Stimulated activated CD4-positive, alpha-beta T cell treated with anti-CD3 and anti-CD28 coated beads, Interleukin-12 subunit alpha, Interleukin-12 subunit beta, amount 100 ng/mL, for 4 hours (primary cell): ENCODE measurements at regions not wholly inside any gene's neighbourhood (a gene's known extent, or its start where the extent isn't known, plus 50 kb on each side); places are given as distances from the start of the nearest gene placed in this dataset.

Experiments
- DNase-seq: peaks from one replicate; pipeline ENCODE4 v3.0.0-alpha.2; 2020

DNA sequence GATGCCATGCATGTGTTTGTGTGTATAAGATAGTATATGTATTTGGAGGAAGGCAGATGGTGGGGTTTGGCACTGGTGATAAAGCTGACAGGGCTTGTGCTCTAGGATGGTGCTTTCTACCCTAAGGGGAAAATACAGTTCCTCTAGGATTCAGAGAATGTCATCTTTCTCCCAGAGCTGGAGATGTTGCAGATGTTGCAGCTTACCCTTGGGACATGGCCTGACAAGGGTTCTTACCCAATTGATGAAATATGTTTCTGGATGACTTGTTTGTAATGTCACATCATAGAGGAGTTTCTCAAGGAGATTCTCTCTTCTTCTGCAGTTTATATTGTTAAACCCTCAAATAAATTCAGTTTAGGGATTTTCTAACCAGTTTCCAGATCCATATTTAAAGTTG, 52.5 kb upstream of the PITX2 start:
- DNase-seq = no peak

DNA sequence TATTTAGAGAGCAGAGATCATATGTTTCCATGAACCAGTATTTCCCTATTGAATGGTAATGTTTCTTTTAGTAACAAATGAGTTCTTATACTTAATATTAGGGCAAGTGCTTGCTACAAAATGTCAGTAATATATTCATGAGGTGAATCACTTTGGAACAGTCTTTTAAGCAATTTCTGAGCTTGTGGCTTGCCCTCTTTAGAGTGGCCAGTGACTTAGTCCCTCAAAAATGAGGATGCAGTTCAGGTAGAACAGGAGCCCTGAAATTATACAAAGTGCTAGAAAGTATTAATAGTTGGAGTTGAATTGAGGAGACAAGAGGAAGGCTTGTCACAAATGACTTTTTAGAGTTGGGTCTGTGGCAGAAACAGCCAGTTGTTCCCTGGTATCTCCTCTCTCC, 53.4 kb upstream of the PITX2 start:
- no peak for DNase-seq

DNA sequence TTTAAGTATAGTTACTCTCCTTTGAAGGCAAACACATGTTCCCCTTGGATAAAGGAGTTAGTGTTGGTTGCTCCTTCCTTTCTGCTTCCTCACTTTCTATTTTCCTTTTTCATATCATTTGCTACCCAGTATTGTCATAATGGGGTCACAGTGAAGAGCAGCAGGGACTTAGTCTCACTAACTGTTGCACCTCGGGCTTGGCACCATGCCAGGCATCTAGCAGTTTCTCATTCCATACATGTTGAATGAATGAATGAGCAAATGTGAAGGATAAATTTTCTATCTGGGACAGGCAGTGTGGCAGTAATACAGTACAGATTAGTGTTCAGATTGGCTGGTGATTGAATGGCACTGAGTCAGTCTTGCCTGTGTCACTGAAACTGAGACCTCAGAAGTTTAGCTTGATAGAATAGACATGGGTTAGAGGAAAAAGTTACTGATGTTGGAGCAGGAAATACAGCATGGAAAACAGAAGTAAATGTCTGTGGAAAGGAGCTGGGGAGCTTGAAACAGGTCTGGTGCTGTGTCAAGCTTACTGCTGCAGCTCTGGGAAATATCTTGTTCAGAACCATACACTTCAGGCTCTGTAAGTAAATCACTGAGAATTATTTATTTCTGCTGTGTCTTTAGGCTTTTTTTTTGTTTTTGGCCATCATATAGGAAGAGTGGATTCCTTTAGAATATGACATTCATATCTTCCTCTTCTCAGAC, 55.8 kb upstream of the PITX2 start:
- no peak for DNase-seq

DNA sequence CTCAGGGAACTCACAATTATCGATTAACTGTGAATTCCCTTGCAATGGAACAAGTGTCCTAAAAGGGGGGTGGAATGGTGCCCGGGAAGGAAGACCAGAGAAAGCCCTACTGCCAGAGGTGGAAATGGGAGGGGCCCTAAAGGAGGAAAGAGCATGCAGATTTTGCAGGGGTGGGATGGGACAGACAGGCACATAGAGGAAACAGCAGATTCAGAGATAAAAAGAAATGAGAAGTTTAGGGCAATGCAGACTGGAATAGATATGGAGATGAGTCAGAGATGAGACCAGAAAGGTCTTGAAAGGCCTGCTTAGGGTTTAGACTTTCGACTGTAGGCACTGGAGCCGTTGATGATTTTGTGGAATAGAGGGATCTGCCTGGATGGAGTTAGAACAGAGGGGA, 57.4 kb upstream of the PITX2 start:
- DNase-seq = no peak

DNA sequence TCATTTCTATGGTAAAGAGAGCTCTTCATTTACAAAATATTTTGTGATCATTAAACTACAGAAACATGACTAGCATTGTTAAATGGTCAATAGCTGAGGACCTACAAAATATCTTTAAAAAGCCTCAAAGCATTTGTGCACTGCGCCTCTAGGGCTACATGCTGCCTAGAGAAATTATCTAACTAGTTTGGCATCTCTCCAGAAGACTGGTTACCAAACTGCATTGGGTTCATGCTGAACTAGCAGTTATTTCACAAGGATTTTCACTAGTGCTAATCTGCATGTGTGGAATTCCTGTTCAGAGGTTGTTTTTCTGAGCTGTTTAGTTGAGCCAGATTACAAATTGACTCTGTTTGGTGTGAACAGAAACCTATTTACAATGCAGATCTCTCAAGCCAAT, 58.5 kb upstream of the PITX2 start:
- DNase-seq = no peak

DNA sequence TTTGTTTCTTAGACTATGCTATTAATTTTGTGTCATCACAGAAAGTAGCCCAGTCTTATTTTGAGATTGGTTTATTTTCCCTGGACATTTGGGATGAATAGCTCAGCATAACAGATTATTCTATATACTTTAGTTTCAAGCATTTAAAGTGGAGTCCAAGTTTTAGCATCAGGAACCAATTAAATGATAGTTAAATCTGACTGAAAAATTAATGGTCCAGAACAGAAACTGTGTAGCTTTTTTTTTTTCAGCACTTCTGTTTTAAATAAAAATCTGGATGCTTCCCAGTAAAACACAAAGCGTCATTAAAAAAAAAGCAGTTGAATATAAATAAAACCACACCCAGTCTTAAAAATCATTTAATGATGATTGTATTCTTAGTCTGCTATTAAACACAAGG, 59.4 kb upstream of the PITX2 start:
- no peak for DNase-seq

DNA sequence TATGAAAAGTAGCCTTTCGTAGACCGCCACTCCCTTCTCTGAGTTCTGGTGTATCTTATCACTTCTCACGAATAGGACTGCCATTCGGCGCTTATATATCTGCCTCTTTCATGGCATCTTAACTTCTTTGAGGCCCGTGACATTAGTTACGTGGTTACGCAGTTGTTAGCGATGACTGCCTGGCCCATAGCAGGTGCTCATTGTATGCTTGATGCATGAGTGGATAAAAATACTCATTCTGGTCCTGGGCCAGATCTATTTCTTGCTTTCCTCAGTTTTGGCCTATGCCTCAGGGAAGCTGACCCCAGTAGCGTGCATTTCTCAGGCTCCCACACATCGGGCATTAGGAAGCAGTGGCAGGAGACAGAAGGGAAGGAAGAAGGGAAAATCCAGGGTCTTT, 60.7 kb upstream of the PITX2 start:
- DNase-seq = no peak

DNA sequence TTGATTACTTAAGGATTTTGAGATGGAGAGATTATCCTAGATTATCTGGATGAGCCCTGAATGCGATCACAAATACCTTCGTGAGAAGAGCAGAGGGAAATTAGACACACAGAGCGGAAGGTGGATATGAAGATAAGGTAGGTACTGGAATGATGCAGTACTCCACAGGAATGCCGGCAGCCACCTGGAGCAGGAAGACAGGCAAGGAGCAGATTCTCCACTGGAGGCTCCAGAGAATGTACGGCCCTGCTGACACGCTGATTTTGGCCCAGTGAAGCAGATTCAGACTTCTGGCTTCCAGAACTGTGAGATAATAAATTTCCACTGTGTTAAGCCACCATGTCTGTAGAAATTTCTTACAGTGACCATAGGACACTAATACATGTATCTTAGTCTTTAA, 79.4 kb upstream of the PITX2 start:
- DNase-seq = no peak

DNA sequence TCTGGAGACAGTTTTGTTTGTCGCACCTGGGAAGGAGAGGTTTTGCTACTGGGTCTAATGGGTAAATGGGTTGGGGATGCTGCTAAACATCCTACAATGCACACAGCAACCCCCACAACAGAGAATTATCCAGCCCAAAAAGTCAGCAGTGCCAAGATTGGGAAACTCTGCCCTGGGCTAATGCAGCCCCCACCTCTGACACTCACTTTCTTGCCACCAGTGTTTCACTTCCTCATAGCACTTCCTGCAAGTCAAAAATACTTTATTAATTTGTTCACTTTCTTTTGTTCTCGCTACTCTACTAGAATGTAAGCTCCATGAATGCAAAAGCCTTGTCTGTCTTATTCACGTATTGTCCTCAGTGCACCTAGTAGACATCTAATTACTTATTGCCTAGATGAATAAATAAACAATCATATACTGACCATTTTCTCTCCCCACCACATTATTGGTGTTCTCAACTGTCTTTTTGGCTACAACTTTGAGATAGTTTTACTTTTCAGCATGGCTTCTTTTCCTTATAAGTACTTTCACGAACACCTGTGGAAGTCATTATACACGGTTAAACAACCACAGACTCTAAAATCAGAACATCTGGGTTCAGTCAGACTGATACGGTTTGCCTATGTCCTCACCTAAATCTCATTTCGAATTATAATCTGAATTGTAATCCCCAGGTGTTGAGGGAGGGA, 82.0 kb upstream of the PITX2 start:
- no peak for DNase-seq

DNA sequence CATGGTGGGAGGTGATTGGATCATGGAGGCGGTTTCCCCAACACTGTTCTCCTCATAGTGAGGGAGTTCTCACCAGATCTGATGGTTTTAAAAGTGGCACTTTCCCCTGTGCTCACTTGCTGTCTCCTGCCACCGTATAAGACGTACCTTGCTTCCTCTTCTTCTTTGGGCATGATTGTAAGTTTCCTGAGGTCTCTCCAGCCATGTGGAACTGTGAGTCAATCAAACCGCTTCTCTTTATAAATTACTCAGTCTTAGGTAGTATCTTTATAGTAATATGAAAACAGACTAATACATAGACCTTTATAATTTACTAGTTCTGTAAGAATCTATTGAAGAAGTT, 82.5 kb upstream of the PITX2 start:
- no peak for DNase-seq

DNA sequence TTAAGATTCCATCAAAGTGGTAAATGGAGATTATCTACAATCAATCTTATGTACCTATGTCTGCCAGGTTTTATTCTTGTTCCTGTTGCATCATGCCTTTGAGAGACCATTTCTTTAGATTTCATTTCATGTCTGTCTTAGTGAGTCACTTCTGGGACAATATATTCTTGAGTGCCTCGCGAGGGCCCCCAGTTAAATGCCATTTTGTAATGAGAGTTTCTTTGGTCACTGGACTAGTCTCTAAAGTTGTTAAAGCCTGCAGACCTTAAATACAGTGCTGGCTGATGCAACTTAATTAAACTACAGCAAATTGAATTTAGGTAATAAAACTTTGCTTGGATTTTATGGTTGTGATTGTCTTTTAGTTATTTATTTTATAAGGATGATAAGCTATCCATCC, 87.2 kb upstream of the PITX2 start:
- no peak for DNase-seq

DNA sequence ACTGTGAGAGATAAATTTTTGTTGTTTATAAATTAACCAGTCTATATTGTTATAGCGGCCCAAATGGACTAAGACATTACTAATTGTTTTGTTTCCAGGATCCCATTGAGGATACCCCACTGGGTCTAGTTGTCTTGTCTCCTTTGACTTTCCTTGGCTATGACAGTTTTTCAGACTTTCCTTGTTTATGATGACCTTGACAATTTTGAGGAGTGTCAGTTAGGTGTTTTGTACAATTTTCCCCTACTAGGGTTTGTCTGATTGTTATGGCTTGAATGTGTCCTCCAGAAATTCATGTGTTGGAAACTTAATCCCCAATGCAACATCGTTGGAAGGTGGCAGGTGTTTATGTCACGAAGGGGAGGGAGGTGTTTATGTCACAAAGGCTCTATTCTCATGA, 89.6 kb upstream of the PITX2 start:
- DNase-seq = no peak

DNA sequence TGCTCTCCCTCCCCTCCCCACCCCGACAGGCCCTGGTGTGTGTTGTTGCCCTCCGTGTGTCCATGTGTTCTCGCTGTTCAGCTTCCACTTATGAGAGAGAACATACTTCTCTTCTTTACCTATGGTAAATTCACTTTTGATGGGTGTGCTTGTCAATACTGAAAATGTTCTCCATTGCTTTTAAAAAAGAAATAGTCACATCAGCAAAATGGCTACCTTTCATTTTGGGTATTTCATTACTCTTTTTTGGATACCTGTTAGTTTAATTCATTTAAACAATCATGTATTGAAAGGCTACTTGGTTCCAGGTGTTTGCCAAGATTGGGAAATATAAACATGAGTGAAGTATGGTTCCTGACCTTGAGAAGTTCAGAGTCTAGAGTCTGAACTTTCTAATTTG, 107.4 kb upstream of the PITX2 start:
- no peak for DNase-seq

DNA sequence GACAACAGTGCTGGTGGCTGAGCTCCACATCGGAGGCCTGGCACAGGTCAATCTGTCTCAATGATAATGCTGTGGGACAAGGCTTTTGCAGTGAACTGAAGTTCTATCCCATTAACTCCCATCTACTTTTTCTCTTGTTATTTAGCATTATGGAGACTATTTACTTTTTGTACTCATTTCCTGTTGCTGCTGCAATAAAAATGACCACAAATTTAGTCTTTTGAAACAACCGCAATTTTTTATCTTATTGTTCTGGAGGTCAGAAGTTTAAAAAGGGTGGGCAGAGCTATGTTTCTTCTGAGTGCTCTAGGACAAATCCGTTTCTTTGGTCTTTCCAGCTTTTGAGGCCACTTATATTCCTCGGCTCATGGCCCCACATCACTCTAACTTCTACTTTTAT, 111.0 kb upstream of the PITX2 start:
- DNase-seq = no peak

DNA sequence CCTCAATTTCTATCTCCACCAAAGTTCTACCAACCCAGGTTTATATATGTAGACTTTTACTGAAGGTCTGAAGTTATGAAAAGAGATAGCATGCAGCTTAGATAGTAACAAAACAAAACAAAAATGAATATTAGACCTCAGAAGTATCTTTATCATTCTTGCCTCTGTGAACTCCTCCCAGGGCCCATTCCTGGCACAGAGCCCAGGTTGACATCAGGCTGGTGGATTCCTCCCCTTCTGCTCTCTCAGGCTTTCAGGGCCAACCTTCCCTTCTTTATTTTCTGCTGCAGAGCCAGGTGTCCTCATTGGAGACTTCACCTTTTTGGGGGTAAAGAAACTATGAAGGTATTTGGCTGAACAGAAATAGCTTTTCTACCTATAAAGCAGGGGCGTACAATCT, 112.8 kb upstream of the PITX2 start:
- no peak for DNase-seq

DNA sequence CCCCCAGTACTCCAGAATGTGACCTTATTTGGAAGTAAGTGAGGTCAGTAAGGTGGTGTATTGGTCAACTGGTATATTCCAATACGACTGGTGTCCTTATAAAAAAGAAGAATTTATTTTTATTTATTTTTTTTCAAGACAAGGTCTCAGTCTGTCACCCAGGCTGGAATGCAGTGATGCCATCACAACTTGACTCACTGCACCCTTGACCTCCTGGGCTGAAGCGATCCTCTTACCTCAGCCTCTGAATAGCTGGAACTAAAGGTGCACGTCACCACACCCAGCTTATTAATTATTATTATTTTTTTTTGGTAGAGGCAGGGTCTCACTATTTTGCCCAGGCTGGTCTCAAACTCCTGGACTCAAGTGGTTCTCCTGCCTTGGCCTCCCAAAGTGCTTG, 115.1 kb upstream of the PITX2 start:
- no peak for DNase-seq

DNA sequence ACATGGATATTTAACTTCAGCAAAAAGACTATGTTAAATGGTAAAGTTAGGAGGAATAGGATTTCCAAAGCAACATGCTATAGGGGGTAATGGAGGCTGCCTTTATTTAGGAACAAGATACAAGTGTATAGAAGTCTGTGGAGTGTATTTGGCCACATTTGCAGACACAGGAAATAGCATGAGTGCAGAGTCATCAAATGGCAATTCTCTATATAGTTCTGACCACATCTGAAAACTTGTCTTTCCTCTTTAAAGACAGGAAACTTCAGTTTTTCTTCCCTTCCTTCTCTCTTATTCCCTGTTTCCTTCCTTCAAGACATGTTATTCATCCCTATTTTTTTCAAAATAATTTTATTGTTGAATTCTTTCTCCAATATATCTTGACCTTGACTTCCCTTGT, 119.3 kb upstream of the PITX2 start:
- no peak for DNase-seq

DNA sequence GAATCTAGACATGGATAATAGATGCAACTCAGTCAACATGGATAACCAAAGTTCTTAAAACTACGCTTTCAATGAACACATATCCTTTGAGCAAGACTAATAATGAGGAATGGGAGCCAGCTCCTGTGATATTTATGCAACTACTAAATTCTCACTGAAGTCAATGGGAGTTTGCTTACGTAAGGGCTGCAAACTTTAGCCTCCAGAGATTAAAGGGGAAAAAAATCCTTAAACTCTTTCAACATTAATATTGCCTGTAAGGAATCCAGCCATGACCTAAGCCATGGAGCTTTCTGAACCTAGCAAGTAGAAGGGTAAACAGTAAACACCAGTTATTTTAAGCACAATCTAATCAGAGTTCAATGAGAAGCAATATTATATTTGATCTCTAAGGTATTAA, 125.2 kb upstream of the PITX2 start:
- no peak for DNase-seq

DNA sequence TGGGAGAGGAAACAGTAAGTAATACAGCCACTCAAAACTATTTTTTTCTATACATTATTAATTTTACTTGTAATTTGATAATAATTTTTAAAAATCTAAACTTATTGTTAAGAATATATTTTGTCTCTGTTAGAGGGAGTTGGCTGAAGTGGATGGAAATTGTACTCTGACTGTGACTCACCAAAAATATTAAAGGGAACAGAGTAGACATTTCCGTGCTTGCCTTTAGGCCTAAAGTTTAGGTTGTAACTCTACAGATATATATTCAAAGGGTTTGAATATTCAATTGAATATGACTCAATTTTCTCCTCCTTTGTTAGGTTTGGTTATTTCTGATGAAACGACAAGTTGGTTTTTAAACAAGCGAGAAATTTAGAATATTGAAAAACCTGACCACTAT, 128.3 kb upstream of the PITX2 start:
- DNase-seq = no peak

DNA sequence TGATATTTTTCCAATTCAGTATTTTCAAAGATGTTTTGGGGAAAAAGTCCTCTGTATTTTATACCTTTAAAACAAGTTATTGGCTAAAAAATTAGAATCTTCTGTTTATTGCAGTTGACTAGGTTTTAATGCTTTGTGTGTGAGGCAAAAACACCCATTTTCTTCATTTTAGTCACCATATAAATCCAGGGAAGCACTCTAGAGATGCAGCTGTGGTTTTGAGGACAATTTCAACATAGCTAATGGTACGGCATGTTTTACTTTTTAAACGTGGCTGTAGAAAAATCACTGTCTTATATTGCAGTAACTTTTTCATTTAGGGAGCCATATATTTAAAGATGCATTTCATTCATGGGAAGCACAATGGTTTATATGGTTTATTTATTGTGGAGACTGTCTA, 129.1 kb upstream of the PITX2 start:
- DNase-seq = no peak

DNA sequence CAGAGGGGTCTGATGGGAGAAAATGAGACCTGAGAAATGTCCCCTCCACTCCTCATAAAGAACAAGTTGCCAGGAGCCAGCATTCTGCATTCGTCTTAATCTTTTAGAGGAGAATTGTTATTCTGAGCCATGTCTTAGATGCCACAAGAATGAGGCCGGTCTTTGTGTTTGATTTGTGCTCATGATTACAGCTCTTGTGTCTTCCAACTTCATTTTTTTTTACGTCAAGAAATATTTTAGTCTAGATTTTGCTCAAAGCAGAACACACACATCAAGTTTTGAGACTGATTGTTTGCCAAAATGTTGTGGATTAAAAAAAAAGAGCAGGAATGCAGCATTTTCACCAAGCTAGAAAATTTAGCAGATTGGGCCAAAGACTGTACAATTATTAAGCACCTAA, 130.6 kb upstream of the PITX2 start:
- DNase-seq = no peak

DNA sequence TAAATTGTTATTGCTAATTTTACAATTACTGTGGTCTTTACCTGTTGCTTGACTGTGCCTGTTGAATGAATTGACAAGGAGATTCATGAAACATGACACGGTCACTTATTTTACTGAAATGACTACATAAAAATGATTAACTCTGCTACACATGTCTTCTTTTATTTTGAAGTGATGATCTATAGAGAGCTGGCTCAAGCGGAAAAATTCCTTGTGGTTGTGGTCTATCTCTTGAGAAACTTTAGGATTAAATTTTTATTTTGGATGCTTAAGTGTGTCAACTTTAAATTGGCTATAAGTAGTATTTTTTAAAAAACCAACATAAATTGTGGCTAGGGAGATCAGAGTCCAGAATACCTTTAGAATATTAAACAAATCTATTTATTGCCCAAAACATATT, 131.8 kb upstream of the PITX2 start:
- no peak for DNase-seq

DNA sequence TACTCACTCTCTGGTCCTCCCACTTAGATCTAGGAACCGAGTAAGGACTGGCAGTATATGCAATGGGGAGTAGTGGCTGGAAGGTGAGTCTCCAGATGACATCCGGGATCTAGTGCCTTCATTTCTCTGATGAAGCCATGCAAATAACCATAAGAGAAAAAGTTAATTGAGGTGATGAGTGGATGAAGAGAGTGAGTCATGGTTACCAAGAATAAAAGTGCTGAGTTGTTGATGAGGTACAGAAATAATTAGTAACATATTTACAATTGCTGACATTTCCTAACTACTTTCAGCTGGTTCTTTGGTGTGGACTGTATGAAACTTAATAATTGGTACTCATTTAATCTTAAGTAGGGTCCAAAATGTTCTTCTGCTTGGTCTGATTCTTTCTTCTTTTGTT, 146.7 kb upstream of the PITX2 start:
- DNase-seq = no peak

DNA sequence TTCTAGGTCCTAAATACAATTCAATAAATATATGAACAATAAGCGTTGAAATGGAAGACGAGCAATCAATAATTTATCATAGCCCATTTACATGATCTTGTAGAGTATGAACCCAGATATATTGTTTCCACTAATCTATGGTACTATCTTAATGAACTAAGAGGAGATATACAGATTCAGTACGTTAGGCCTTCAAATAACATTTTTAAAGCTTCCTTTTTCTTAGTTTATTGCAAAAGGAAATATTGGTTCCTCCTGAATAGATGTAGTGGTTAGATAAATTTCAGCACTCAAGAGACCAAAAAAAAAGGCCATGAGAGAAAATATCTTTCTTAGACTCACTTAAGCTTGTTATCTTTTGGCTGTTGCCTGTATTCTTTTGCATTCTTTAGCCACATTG, 147.5 kb upstream of the PITX2 start:
- DNase-seq = no peak

DNA sequence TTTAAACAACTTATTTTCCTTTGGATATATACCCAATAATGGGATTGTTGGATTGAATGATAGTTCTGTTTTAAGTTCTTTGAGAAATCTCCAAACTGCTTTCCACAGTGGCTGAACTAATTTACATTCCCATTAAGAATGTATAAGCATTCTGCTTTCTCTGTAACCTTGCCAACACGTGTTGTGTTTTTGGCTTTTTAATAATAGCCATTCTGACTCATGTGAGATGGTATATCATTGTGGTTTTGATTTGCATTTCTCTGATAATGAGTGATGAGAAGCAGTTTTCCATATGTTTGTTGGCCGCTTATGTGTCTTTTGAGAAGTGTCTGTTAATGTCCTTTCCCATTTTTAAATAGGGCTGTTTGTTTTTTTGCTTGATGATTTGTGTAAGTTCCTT, 155.6 kb upstream of the PITX2 start:
- no peak for DNase-seq
